Omental fat pad (tissue), 3 donors: ENCODE measurements at regions not wholly inside any gene's neighbourhood (a gene's known extent, or its start where the extent isn't known, plus 50 kb on each side); places are given as distances from the start of the nearest gene placed in this dataset.

Source experiments
- ATAC-seq: fragments of 150-250 bp; one replicate; pipeline ENCODE4 v1.9.1; 2016; ENCODE audit warnings: mild to moderate bottlenecking, moderate library complexity; ENCODE audit not compliant: low FRiP score
- DNase-seq: peaks from one replicate; pipeline ENCODE4 v3.0.0-alpha.2; 2019; ENCODE audit warnings: low spot score
- CTCF ChIP-seq, 3 donors: fragments of 450-650 bp; IDR thresholded peaks; one replicate each; pipeline ENCODE4 v1.5.1; 2016 to 2017; ENCODE audit warnings: antibody characterized with exemption in 3 of 3, mild to moderate bottlenecking in 3 of 3, moderate library complexity in 2 of 3

- no peak for DNase-seq
- TF ChIP-seq CTCF (IDR thresholded peaks at IDR 0.05): no peak
- ATAC-seq: no peak
Observed at GRCh38 chr4:106704253-106704870, 331.8 kb downstream of the DKK2 start.

GRCh38 chr4:106700321-106700720, 331.7 kb upstream of the GIMD1 start:
- no peak for TF ChIP-seq CTCF (IDR thresholded peaks at IDR 0.05)
- DNase-seq (no peak), ATAC-seq (no peak)

GRCh38 chr4:106698621-106699195, 330.1 kb upstream of the GIMD1 start:
- DNase-seq (no peak), ATAC-seq (no peak)
- TF ChIP-seq CTCF (IDR thresholded peaks at IDR 0.05): no peak

GRCh38 chr4:106695501-106696262, 327.1 kb upstream of the GIMD1 start:
- no peak for TF ChIP-seq CTCF (IDR thresholded peaks at IDR 0.05)
- DNase-seq (no peak), ATAC-seq (no peak)

- TF ChIP-seq CTCF (IDR thresholded peaks at IDR 0.05): no peak
- ATAC-seq (no peak), DNase-seq (no peak)
Observed at GRCh38 chr4:106694232-106694631, 325.7 kb upstream of the GIMD1 start.

GRCh38 chr4:106691749-106692148, 323.2 kb upstream of the GIMD1 start:
- no peak for TF ChIP-seq CTCF (IDR thresholded peaks at IDR 0.05)
- ATAC-seq: no peak
- DNase-seq: no peak
